Spleen (tissue), 11 donors: ENCODE measurements at regions not wholly inside any gene's neighbourhood (a gene's known extent, or its start where the extent isn't known, plus 50 kb on each side); places are given as distances from the start of the nearest gene placed in this dataset.

Experiments used
- DNase-seq: peaks from one replicate; pipeline ENCODE4 v3.0.0-alpha.2; 2020
- H3K27ac ChIP-seq, 8 donors: fragments of 200-600 bp; sonication (generic) in 7 of 8; 1 replicate in 4 of 8; 2 replicates in 4 of 8; pipeline versions ENCODE4 v1.5.0 to v1.8.0; 2016 to 2021; ENCODE audit warnings: inconsistent platforms in 4 of 8, mild to moderate bottlenecking in 4 of 8, moderate library complexity in 1 of 8
- H3K27me3 ChIP-seq, 7 donors: fragments of 200-600 bp; sonication (generic) in 6 of 7; replicated peaks in 1 of 7; 1 replicate in 4 of 7; 2 replicates in 3 of 7; pipeline versions ENCODE4 v1.5.0 to v1.8.0; 2016 to 2021; ENCODE audit warnings: inconsistent platforms in 3 of 7, mild to moderate bottlenecking in 1 of 7
- H3K36me3 ChIP-seq, 6 donors: fragments of 200-600 bp; sonication (generic) in 5 of 6; 1 replicate in 4 of 6; 2 replicates in 2 of 6; pipeline versions ENCODE4 v1.5.0 to v1.8.0; 2016 to 2021; ENCODE audit warnings: inconsistent platforms in 2 of 6
- H3K4me1 ChIP-seq, 6 donors: fragments of 200-600 bp; sonication (generic) in 5 of 6; 1 replicate in 3 of 6; 2 replicates in 3 of 6; pipeline versions ENCODE4 v1.5.0 to v1.8.0; 2016 to 2021; ENCODE audit warnings: inconsistent platforms in 3 of 6
- H3K4me3 ChIP-seq, 8 donors: fragments of 200-600 bp; sonication (generic) in 7 of 8; 1 replicate in 4 of 8; 2 replicates in 4 of 8; pipeline versions ENCODE4 v1.5.0 to v1.8.0; 2016 to 2021; ENCODE audit warnings: inconsistent platforms in 4 of 8, mild to moderate bottlenecking in 4 of 8, moderate library complexity in 2 of 8
- H3K9me3 ChIP-seq, 8 donors: fragments of 200-600 bp; sonication (generic) in 7 of 8; 1 replicate in 4 of 8; 2 replicates in 4 of 8; pipeline versions ENCODE4 v1.5.0 to v1.8.0; 2016 to 2021; ENCODE audit warnings: inconsistent platforms in 4 of 8
- CTCF ChIP-seq, 11 experiments: fragments of 200-600 bp in 7 of 11; fragments of 450-650 bp in 4 of 11; sonication (generic) in 4 of 11; IDR thresholded peaks in 8 of 11; conservative IDR thresholded peaks in 3 of 11; 1 replicate in 7 of 11; 2 replicates in 4 of 11; pipeline versions ENCODE4 v1.4.0 to v1.8.0; 2016 to 2021; ENCODE audit warnings: antibody characterized with exemption in 11 of 11, inconsistent platforms in 4 of 11, mild to moderate bottlenecking in 1 of 11
- POLR2A ChIP-seq, 3 donors: fragments of 450-650 bp; IDR thresholded peaks; one replicate each; pipeline ENCODE4 v1.5.1; 2017; ENCODE audit warnings: antibody characterized with exemption in 3 of 3, mild to moderate bottlenecking in 1 of 3
- POLR2AphosphoS5 ChIP-seq, 3 donors: sonication (generic); formaldehyde crosslinking; IDR thresholded peaks; one replicate each; pipeline ENCODE4 v1.5.1; 2017; ENCODE audit warnings: antibody characterized with exemption in 3 of 3
- WGBS, 5 donors: extraction: QIAGEN DNeasy Blood & Tissue Kit in 3 of 5; methylation state at CpG; one replicate each; pipeline versions ENCODE4 v1.1.5 to v1.1.7; 2013 to 2018; 5-methylcytosine and 5-hydroxymethylcytosine counted together
- intact Hi-C: fragments of 100-400 bp; cut with DNase I; formaldehyde crosslinking; loops from one replicate; pipeline ENCODE4 v1.15.0; 2023; ENCODE audit warnings: low total_unique reads
- donor health status: healthy with polysubstance abuse.
- donor health status: DM: no; HTN: no; CAD: no; lungs with moderate emphysema.
- donor health status: DM: no; HTN: no; CAD: no.
- donor health status: Bipolar disorder and iron deficiency.
- donor health status: healthy.
- donor health status: DM: no; HTN: no; CAD: no.
- donor health status: DM: yes; HTN: yes; CAD: no.

GRCh38 chr7:52197221-52197620 lies 838.2 kb upstream of the POM121L12 start:
- intact Hi-C loops, result no loop called here
- H3K4me3 ChIP-seq, result no peak overlapping the region
- no peak overlapping the region for H3K27ac ChIP-seq
- no peaks in the 10 kb centered on the region for H3K36me3 ChIP-seq
- peaks cover 0 to 13% (median 4%) of the 10 kb centered on the region in 8 donors for H3K9me3 ChIP-seq
- H3K27me3 ChIP-seq, result no peaks in the 10 kb centered on the region
- H3K4me1 ChIP-seq, result no peaks in the 10 kb centered on the region
- no peak for DNase-seq
- 0 to 72% (median 30%) methylated on average over 1 of the region's 1 CpG for WGBS, 5 donors
- no peak for TF ChIP-seq CTCF (IDR thresholded peaks at IDR 0.05 in 8 of 11, conservative IDR thresholded peaks at IDR 0.05 in 3 of 11)
- TF ChIP-seq POLR2AphosphoS5 (IDR thresholded peaks at IDR 0.05), result no peak
- TF ChIP-seq POLR2A (IDR thresholded peaks at IDR 0.05), result no peak

GRCh38 chr7:52195664-52196063 lies 839.8 kb upstream of the POM121L12 start:
- 56 to 85% (median 73%) methylated on average over 4 of the region's 4 CpGs for WGBS, 5 donors
- H3K4me3 ChIP-seq, result no peak overlapping the region
- DNase-seq, result no peak
- intact Hi-C loops, result no loop called here
- no peaks in the 10 kb centered on the region for H3K36me3 ChIP-seq
- H3K9me3 ChIP-seq, result peaks cover 0 to 20% (median 7%) of the 10 kb centered on the region in 8 donors
- TF ChIP-seq CTCF (IDR thresholded peaks at IDR 0.05 in 8 of 11, conservative IDR thresholded peaks at IDR 0.05 in 3 of 11) (no peak), POLR2A (IDR thresholded peaks at IDR 0.05) (no peak), POLR2AphosphoS5 (IDR thresholded peaks at IDR 0.05) (no peak)
- H3K27me3 ChIP-seq, result no peaks in the 10 kb centered on the region
- H3K4me1 ChIP-seq, result no peaks in the 10 kb centered on the region
- H3K27ac ChIP-seq, result no peak overlapping the region

- no peak for TF ChIP-seq POLR2A (IDR thresholded peaks at IDR 0.05)
- no peak for TF ChIP-seq CTCF (IDR thresholded peaks at IDR 0.05 in 8 of 11, conservative IDR thresholded peaks at IDR 0.05 in 3 of 11)
- TF ChIP-seq POLR2AphosphoS5 (IDR thresholded peaks at IDR 0.05), result no peak
- no peaks in the 10 kb centered on the region for H3K4me1 ChIP-seq
- no peak for DNase-seq
- peaks cover 0 to 51% (median 11%) of the 10 kb centered on the region in 8 donors for H3K9me3 ChIP-seq
- no peaks in the 10 kb centered on the region for H3K27me3 ChIP-seq
- no peak overlapping the region for H3K4me3 ChIP-seq
- no peak overlapping the region for H3K27ac ChIP-seq
- intact Hi-C loops, result no loop called here
- no peaks in the 10 kb centered on the region for H3K36me3 ChIP-seq
- WGBS, 5 donors, result 76 to 90% (median 83%) methylated on average over 2 of the region's 2 CpGs
These were observed 846.2 kb upstream of the POM121L12 start for GRCh38 chr7:52189153-52189778.

- no peaks in the 10 kb centered on the region for H3K4me1 ChIP-seq
- H3K27ac ChIP-seq, result no peak overlapping the region
- 65 to 84% (median 81%) methylated on average over 8 of the region's 8 CpGs for WGBS, 5 donors
- DNase-seq, result no peak
- peaks cover 0 to 35% (median 9%) of the 10 kb centered on the region in 8 donors for H3K9me3 ChIP-seq
- TF ChIP-seq POLR2A (IDR thresholded peaks at IDR 0.05) (no peak), POLR2AphosphoS5 (IDR thresholded peaks at IDR 0.05) (no peak), CTCF (IDR thresholded peaks at IDR 0.05 in 8 of 11, conservative IDR thresholded peaks at IDR 0.05 in 3 of 11) (no peak)
- no peak overlapping the region for H3K4me3 ChIP-seq
- no peaks in the 10 kb centered on the region for H3K36me3 ChIP-seq
- no peaks in the 10 kb centered on the region for H3K27me3 ChIP-seq
- intact Hi-C loops, result no loop called here
These were observed 851.3 kb upstream of the POM121L12 start for GRCh38 chr7:52184006-52184703.
